ENCODE measurements at regions not wholly inside any gene's neighbourhood (a gene's known extent, or its start where the extent isn't known, plus 50 kb on each side); places are given as distances from the start of the nearest gene placed in this dataset.

GRCh38 chr3:26061947-26062346, 272.1 kb downstream of the OXSM start:
- TF ChIP-seq POLR2A (IDR thresholded peaks at IDR 0.05), result no peak
- TF ChIP-seq CTCF (IDR thresholded peaks at IDR 0.05), result no peak
